DMS53 (cell line): ENCODE measurements at regions not wholly inside any gene's neighbourhood (a gene's known extent, or its start where the extent isn't known, plus 50 kb on each side); places are given as distances from the start of the nearest gene placed in this dataset.

Source experiments
- DNase-seq: peaks from one replicate; lab custom pipeline; 2025; lab: John Stamatoyannopoulos, UW

DNA sequence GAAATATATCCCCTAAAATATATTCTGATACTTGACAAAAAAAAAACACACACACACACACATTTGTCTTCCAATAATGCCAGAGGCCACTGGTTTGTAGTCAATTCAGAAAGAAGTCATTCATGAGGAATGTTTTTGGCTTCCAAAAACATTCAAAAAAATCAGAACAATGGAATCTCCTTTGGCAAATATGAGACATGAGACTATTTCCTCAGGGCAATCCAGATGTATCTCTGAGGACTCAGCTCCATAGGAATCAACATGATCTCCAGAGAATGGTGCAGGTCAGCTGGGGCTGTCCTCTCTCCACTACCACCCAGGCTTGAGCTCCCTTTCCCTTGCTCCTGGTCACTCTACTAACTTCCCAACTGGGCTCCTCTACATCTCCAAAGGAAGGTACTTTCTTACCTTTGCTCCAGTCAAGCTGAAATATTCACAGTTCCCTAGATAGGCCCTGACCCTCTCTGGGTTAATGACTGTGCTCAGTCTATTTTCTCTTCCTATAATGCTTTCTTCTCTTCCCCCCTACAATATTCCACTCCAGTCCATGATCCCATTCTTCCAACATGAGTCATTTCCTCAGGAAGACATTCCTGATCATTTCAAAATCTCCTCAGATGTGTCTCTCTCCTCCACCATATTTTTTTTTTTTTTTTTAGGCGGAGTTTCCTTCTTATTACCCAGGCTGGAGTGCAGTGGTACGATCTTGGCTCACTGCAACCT lies 145.3 kb downstream of the C1D start:
- no peak for DNase-seq

DNA sequence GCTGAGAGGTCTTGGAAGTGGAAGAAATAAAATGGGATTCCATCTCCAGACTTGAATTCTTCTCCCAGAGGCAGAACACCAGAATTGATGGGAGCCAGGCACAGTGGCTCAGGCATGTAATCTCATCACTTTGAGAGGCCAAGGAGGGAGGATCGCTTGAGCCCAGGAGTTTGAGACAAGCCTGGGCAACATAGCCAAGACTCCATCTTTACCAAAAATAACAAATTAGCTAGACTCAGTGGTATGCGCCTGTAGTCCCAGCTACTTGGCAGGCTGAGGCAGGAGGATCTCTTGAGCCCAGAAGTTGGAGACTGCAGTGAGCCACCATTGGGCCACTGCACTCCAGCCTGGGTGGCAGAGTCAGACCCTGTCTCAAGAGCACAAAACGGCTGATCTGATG lies 144.3 kb downstream of the C1D start:
- DNase-seq: no peak

- DNase-seq: no peak
Measured at GRCh38 chr2:67919490-67919889, 143.3 kb downstream of the C1D start.

GRCh38 chr2:67922080-67922785 lies 140.6 kb downstream of the C1D start:
- DNase-seq: no peak

DNA sequence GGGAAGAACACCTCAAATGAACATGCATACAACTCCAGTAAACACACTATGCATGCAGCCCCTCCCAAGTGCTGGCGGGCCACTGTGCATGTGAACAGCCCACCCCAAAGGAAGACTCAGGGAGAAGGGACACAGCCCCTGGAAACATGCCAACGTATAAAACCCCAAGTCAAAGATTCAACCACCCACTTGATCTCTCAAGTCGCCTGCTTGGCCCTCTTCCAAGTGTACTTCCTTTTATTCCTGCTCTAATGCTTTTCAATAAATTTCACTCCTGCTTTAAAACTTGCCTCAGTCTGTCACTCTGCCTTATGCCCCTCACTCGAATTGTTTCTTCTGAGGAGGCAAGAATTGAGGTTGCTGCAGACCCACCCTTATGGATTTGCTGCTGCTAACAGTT lies 139.1 kb downstream of the C1D start:
- peak; percentile 23 for DNase-seq

- no peak for DNase-seq
Measured at GRCh38 chr2:67927501-67927900, 135.3 kb downstream of the C1D start.

GRCh38 chr2:67930156-67930555 lies 132.6 kb downstream of the C1D start:
- no peak for DNase-seq

DNA sequence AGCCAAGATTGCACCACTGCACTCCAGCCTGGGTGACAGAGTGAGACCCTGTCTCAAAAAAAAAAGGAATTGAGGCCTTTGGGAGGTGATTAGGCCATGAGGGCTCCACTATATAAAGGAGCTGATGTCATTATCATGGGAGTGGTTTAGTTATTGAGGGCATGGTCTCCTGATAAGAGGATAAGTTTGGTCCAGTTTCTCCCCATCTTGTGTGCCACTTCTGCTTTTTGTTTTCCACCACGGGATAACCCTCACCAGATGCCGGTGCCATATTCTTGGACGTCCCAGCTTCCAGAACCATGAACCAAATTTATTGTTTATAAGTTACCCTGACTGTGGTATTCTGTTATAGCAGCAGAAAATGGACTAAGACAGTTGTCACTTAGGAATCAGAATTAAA lies 125.8 kb downstream of the C1D start:
- no peak for DNase-seq

DNA sequence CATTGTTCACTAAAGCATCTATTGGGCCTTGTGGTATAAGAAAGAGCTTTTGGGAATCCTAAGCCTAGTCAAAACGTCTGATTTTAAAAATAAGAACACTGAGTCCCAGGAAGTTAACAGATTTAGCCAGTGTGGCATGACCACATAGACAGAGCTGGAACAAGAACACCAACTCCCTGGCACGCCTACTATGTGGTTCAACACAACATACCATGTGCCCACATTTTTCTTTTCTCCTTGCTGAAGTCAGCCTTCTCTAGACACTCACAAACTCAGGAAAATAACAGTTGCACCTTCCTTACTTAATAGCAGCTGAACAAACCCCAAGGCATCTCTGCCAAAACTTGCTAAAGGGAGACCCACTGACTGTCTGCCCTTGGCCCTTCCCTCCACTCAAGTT lies 124.8 kb downstream of the C1D start:
- DNase-seq: no peak

DNA sequence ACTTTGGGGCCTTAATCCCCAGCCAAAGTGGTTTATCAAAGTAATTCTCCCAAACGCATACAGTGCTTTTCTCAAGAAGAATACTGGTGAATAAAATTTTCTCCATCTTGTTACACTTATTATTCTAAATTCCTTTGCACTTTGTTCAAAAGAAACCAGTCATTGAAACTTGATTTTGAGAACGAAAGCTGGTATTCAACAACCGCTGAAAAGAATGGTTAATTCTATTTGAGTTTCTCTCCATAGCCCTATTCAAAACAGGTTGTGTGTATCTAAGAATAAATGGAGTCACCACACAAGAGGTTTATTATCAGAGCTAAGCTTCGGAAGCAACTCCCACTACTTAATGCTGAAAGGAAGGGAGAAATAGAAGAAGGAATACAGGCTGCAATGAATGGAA lies 117.7 kb downstream of the C1D start:
- DNase-seq: no peak

DNA sequence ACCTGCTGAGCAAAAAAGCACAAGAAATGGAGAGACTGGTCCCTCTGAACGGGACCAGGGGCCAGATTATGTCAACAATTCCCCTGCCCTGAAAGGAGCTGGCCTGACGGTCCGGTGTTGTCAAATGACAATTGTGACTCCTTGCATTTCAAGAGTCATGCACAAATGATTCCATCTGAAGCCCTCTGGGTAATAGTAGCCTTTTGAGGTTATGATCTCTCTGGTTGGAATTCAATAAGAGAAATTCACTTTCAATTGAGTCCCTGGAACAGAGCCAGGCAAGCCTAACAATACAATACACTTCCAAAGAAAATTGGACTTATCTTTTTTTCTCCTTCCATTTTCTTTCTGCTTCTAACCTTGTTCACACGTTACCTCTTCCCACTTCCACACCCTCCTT lies 116.9 kb downstream of the C1D start:
- no peak for DNase-seq

DNA sequence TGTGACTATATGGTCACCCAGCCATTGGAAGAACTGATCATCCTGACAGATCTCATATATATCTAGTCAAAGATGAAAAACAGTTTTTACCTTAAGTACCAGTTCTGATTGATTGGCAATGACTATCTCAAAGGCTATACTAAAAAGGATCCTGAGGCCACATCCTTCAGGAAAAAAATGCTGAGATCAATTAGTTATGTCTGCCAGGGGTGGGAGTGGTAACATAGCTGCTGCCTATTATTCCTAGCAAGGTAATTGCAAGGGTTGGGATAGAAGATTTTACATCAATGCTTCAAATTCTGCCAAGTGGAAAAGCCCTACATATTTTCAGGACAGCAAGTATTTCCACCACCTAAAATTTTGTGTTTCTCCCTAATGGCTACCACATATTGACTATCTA lies 114.7 kb downstream of the C1D start:
- DNase-seq: no peak

GRCh38 chr2:67948506-67948905 lies 114.3 kb downstream of the C1D start:
- no peak for DNase-seq

GRCh38 chr2:67950018-67950417 lies 112.8 kb downstream of the C1D start:
- DNase-seq: peak; percentile 20

- peak; percentile 85 for DNase-seq
Measured at GRCh38 chr2:67950919-67951318, 111.9 kb downstream of the C1D start.

DNA sequence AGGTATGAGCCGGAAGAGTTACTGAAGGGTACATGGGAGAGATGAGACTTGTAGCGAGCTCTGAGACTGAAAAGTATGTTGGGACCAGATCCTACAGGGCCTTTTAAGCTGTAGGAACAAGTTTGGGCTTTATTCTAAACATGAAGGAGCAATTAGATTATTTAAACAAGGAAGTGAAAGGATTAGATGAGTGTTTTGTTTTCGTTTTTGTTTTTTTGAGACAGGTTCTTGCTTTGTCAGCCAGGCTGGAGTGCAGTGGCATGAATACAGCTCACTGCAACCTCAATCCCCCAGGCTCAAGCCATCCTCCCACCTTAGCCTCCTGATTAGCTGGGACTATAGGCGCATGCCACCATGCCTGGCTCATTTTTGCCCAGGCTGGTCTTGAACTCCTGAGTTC lies 110.7 kb downstream of the C1D start:
- DNase-seq: peak; percentile 10

DNA sequence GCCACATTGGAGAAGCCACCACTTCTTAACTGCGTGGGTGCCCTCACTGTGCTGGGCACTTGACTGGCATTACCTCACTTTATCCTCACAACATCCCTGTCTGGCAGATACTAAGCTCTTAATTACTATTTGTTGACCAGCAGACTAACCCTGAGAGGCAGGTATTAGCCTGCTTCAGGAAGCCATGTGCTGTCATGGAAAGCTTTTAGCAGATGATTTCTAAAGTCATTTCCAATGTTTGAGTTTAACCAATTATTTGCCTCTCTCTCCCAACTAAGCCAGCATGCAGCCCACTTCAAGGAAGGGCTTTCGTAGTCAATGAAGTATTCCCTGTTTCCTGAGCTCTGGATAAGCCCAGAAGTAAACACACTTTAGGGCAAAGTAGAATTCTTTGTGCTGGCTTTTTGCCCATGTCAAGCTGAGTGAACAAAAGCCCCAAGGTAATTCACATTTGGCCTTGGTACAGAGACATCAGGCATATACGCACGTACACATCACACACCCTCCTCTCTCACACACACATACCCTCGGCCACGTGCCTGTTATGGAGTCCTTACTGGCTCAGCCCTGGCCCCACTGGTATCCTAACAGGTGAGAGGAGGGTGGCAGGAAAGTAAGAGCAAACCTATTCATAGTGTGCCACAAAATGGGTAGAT lies 108.6 kb downstream of the C1D start:
- DNase-seq: peak; percentile 98

- peak; percentile 91 for DNase-seq
Measured at GRCh38 chr2:67955748-67956603, 106.8 kb downstream of the C1D start.

- DNase-seq: no peak
Measured at GRCh38 chr2:67965246-67965645, 97.6 kb downstream of the C1D start.

GRCh38 chr2:67970071-67970470 lies 92.7 kb downstream of the C1D start:
- no peak for DNase-seq

DNA sequence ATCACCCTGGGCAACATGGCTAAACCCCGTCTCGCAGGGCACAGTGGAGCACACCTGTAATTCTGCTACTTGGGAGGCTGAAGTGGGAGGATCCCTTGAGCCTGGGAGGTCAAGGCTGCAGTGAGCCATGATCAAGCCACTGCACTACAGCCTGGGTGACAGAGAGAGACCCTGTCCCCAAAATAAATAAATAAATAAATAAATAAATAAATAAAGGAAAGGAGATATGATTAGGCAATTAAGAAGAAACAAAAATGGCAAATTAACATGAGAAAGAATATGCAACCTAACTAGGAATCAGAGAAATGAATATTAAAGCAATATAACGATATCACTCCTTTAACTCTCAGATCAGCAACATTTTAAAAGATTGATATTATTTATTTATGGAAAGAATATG lies 92.3 kb downstream of the C1D start:
- no peak for DNase-seq
